ENCODE measurements at regions not wholly inside any gene's neighbourhood (a gene's known extent, or its start where the extent isn't known, plus 50 kb on each side); places are given as distances from the start of the nearest gene placed in this dataset.

GRCh38 chr20:60340232-60340631 is 382.0 kb downstream of the CDH26 start:
- Histone ChIP-seq H3K4me1 (ENCODE audit: control insufficient read depth in 1 of 2, insufficient read depth in 2 of 2, low read length in 2 of 2) (no peaks in the 10 kb centered on the region), H3K79me2 (ENCODE audit: control insufficient read depth, insufficient read depth, low read length, poor library complexity) (no peaks in the 10 kb centered on the region), H2BK12ac (ENCODE audit: low read length) (no peak overlapping the region), H3K18ac (ENCODE audit: low read length) (no peak overlapping the region), H4K91ac (ENCODE audit: low read depth, low read length) (no peak overlapping the region), H2BK5ac (ENCODE audit: low read depth, low read length, poor library complexity) (no peak overlapping the region), H3K9me3 (ENCODE audit: insufficient read depth, low read depth, low read length) (peaks cover 2% of the 10 kb centered on the region), H3K23ac (ENCODE audit: low read length) (no peak overlapping the region), H2AK5ac (ENCODE audit: low read length) (no peak overlapping the region), H3K4me3 (ENCODE audit: low read depth, low read length) (no peak overlapping the region), H2BK120ac (ENCODE audit: insufficient read depth, low read length, poor library complexity) (no peak overlapping the region), H4K12ac (ENCODE audit: low read depth, low read length) (no peak overlapping the region), H3K9ac (ENCODE audit: low read length) (no peak overlapping the region), H3K79me1 (ENCODE audit: low read length) (no peaks in the 10 kb centered on the region), H3K27ac (ENCODE audit: low read depth, low read length) (no peak overlapping the region), H2AFZ (ENCODE audit: insufficient read depth, low read length, poor library complexity) (no peak overlapping the region), H3K4me2 (ENCODE audit: low read length) (no peak overlapping the region), H3K27me3 (ENCODE audit: insufficient read depth, low read length) (no peaks in the 10 kb centered on the region), H3K14ac (ENCODE audit: low read length) (no peak overlapping the region), H3K36me3 (ENCODE audit: control insufficient read depth in 1 of 2, insufficient read depth in 2 of 2, low read length in 2 of 2) (no peaks in the 10 kb centered on the region), H3K4ac (ENCODE audit: low read depth, low read length) (no peak overlapping the region), H4K8ac (ENCODE audit: low read depth, low read length) (no peak overlapping the region)
- no CpG with 5 or more reads among the region's 4 CpGs for WGBS (ENCODE audit: extremely low coverage, insufficient coverage, insufficient read length)
- DNase-seq = no peak

GRCh38 chr20:60341062-60341461 is 382.8 kb downstream of the CDH26 start:
- no peak overlapping the region for H4K91ac ChIP-seq (ENCODE audit: low read depth, low read length)
- no peak overlapping the region for H3K23ac ChIP-seq (ENCODE audit: low read length)
- H3K4me1 ChIP-seq (ENCODE audit: control insufficient read depth in 1 of 2, insufficient read depth in 2 of 2, low read length in 2 of 2) = no peaks in the 10 kb centered on the region
- no peak overlapping the region for H3K4me2 ChIP-seq (ENCODE audit: low read length)
- H3K9me3 ChIP-seq (ENCODE audit: insufficient read depth, low read depth, low read length) = peaks cover 2% of the 10 kb centered on the region
- no peaks in the 10 kb centered on the region for H3K27me3 ChIP-seq (ENCODE audit: insufficient read depth, low read length)
- H3K79me1 ChIP-seq (ENCODE audit: low read length) = no peaks in the 10 kb centered on the region
- H4K8ac ChIP-seq (ENCODE audit: low read depth, low read length) = no peak overlapping the region
- no peak overlapping the region for H2BK5ac ChIP-seq (ENCODE audit: low read depth, low read length, poor library complexity)
- H4K12ac ChIP-seq (ENCODE audit: low read depth, low read length) = no peak overlapping the region
- H3K36me3 ChIP-seq (ENCODE audit: control insufficient read depth in 1 of 2, insufficient read depth in 2 of 2, low read length in 2 of 2) = no peaks in the 10 kb centered on the region
- DNase-seq = no peak
- no CpG with 5 or more reads among the region's 7 CpGs for WGBS (ENCODE audit: extremely low coverage, insufficient coverage, insufficient read length)
- H3K4me3 ChIP-seq (ENCODE audit: low read depth, low read length) = no peak overlapping the region
- no peak overlapping the region for H3K4ac ChIP-seq (ENCODE audit: low read depth, low read length)
- no peak overlapping the region for H2AFZ ChIP-seq (ENCODE audit: insufficient read depth, low read length, poor library complexity)
- H3K9ac ChIP-seq (ENCODE audit: low read length) = no peak overlapping the region
- no peak overlapping the region for H3K14ac ChIP-seq (ENCODE audit: low read length)
- H3K27ac ChIP-seq (ENCODE audit: low read depth, low read length) = no peak overlapping the region
- no peak overlapping the region for H3K18ac ChIP-seq (ENCODE audit: low read length)
- H2AK5ac ChIP-seq (ENCODE audit: low read length) = no peak overlapping the region
- H2BK12ac ChIP-seq (ENCODE audit: low read length) = no peak overlapping the region
- H2BK120ac ChIP-seq (ENCODE audit: insufficient read depth, low read length, poor library complexity) = no peak overlapping the region
- no peaks in the 10 kb centered on the region for H3K79me2 ChIP-seq (ENCODE audit: control insufficient read depth, insufficient read depth, low read length, poor library complexity)

GRCh38 chr20:60345106-60345505 is 386.9 kb downstream of the CDH26 start:
- DNase-seq = no peak
- H3K4ac ChIP-seq (ENCODE audit: low read depth, low read length) = no peak overlapping the region
- no peak overlapping the region for H3K18ac ChIP-seq (ENCODE audit: low read length)
- no peak overlapping the region for H3K4me2 ChIP-seq (ENCODE audit: low read length)
- H3K14ac ChIP-seq (ENCODE audit: low read length) = no peak overlapping the region
- no peak overlapping the region for H2BK120ac ChIP-seq (ENCODE audit: insufficient read depth, low read length, poor library complexity)
- no peaks in the 10 kb centered on the region for H3K79me2 ChIP-seq (ENCODE audit: control insufficient read depth, insufficient read depth, low read length, poor library complexity)
- no peak overlapping the region for H2AFZ ChIP-seq (ENCODE audit: insufficient read depth, low read length, poor library complexity)
- H3K4me1 ChIP-seq (ENCODE audit: control insufficient read depth in 1 of 2, insufficient read depth in 2 of 2, low read length in 2 of 2) = no peaks in the 10 kb centered on the region
- no peak overlapping the region for H2BK12ac ChIP-seq (ENCODE audit: low read length)
- H4K91ac ChIP-seq (ENCODE audit: low read depth, low read length) = no peak overlapping the region
- H3K4me3 ChIP-seq (ENCODE audit: low read depth, low read length) = no peak overlapping the region
- H2BK5ac ChIP-seq (ENCODE audit: low read depth, low read length, poor library complexity) = no peak overlapping the region
- H3K9me3 ChIP-seq (ENCODE audit: insufficient read depth, low read depth, low read length) = peaks cover 5% of the 10 kb centered on the region
- H2AK5ac ChIP-seq (ENCODE audit: low read length) = no peak overlapping the region
- H3K9ac ChIP-seq (ENCODE audit: low read length) = no peak overlapping the region
- no peak overlapping the region for H3K23ac ChIP-seq (ENCODE audit: low read length)
- no peaks in the 10 kb centered on the region for H3K36me3 ChIP-seq (ENCODE audit: control insufficient read depth in 1 of 2, insufficient read depth in 2 of 2, low read length in 2 of 2)
- WGBS (ENCODE audit: extremely low coverage, insufficient coverage, insufficient read length) = no CpG with 5 or more reads among the region's 5 CpGs
- no peak overlapping the region for H4K8ac ChIP-seq (ENCODE audit: low read depth, low read length)
- H4K12ac ChIP-seq (ENCODE audit: low read depth, low read length) = no peak overlapping the region
- no peaks in the 10 kb centered on the region for H3K79me1 ChIP-seq (ENCODE audit: low read length)
- no peaks in the 10 kb centered on the region for H3K27me3 ChIP-seq (ENCODE audit: insufficient read depth, low read length)
- H3K27ac ChIP-seq (ENCODE audit: low read depth, low read length) = no peak overlapping the region

- Histone ChIP-seq H3K4ac (ENCODE audit: low read depth, low read length) (no peak overlapping the region), H2BK12ac (ENCODE audit: low read length) (no peak overlapping the region), H3K9me3 (ENCODE audit: insufficient read depth, low read depth, low read length) (peaks cover 5% of the 10 kb centered on the region), H4K12ac (ENCODE audit: low read depth, low read length) (no peak overlapping the region), H2BK5ac (ENCODE audit: low read depth, low read length, poor library complexity) (no peak overlapping the region), H3K14ac (ENCODE audit: low read length) (no peak overlapping the region), H3K4me3 (ENCODE audit: low read depth, low read length) (no peak overlapping the region), H2BK120ac (ENCODE audit: insufficient read depth, low read length, poor library complexity) (no peak overlapping the region), H4K91ac (ENCODE audit: low read depth, low read length) (no peak overlapping the region), H2AFZ (ENCODE audit: insufficient read depth, low read length, poor library complexity) (no peak overlapping the region), H4K8ac (ENCODE audit: low read depth, low read length) (no peak overlapping the region), H3K79me2 (ENCODE audit: control insufficient read depth, insufficient read depth, low read length, poor library complexity) (no peaks in the 10 kb centered on the region), H3K18ac (ENCODE audit: low read length) (no peak overlapping the region), H3K27ac (ENCODE audit: low read depth, low read length) (no peak overlapping the region), H3K4me1 (ENCODE audit: control insufficient read depth in 1 of 2, insufficient read depth in 2 of 2, low read length in 2 of 2) (no peaks in the 10 kb centered on the region), H3K23ac (ENCODE audit: low read length) (no peak overlapping the region), H3K9ac (ENCODE audit: low read length) (no peak overlapping the region), H3K4me2 (ENCODE audit: low read length) (no peak overlapping the region), H3K79me1 (ENCODE audit: low read length) (no peaks in the 10 kb centered on the region), H2AK5ac (ENCODE audit: low read length) (no peak overlapping the region), H3K27me3 (ENCODE audit: insufficient read depth, low read length) (no peaks in the 10 kb centered on the region), H3K36me3 (ENCODE audit: control insufficient read depth in 1 of 2, insufficient read depth in 2 of 2, low read length in 2 of 2) (no peaks in the 10 kb centered on the region)
- WGBS (ENCODE audit: extremely low coverage, insufficient coverage, insufficient read length) = no CpG with 5 or more reads among the region's 11 CpGs
- no peak for DNase-seq
Observed at GRCh38 chr20:60349418-60349817, 391.2 kb downstream of the CDH26 start.
